ENCODE measurements at regions not wholly inside any gene's neighbourhood (a gene's known extent, or its start where the extent isn't known, plus 50 kb on each side); places are given as distances from the start of the nearest gene placed in this dataset.

- TF ChIP-seq, protein P1, sequence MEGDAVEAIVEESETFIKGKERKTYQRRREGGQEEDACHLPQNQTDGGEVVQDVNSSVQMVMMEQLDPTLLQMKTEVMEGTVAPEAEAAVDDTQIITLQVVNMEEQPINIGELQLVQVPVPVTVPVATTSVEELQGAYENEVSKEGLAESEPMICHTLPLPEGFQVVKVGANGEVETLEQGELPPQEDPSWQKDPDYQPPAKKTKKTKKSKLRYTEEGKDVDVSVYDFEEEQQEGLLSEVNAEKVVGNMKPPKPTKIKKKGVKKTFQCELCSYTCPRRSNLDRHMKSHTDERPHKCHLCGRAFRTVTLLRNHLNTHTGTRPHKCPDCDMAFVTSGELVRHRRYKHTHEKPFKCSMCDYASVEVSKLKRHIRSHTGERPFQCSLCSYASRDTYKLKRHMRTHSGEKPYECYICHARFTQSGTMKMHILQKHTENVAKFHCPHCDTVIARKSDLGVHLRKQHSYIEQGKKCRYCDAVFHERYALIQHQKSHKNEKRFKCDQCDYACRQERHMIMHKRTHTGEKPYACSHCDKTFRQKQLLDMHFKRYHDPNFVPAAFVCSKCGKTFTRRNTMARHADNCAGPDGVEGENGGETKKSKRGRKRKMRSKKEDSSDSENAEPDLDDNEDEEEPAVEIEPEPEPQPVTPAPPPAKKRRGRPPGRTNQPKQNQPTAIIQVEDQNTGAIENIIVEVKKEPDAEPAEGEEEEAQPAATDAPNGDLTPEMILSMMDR (IDR thresholded peaks at IDR 0.05), result no peak
- DNase-seq, result no peak
- Mint-ChIP-seq H3K9me3 (no peaks in the 10 kb centered on the region; the same call in 1 of the 2 replicates), H3K27me3 (ENCODE audit: insufficient read depth) (peaks cover 33% of the 10 kb centered on the region; the same call in 1 of the 2 replicates), H3K4me1 (ENCODE audit: low read depth) (peaks cover 20% of the 10 kb centered on the region), H3K36me3 (ENCODE audit: low read depth) (no peaks in the 10 kb centered on the region), H3K4me3 (no peak overlapping the region), H3K27ac (no peak overlapping the region)
Observed at GRCh38 chr11:45386972-45387371, 100.8 kb upstream of the SYT13 start.

DNA sequence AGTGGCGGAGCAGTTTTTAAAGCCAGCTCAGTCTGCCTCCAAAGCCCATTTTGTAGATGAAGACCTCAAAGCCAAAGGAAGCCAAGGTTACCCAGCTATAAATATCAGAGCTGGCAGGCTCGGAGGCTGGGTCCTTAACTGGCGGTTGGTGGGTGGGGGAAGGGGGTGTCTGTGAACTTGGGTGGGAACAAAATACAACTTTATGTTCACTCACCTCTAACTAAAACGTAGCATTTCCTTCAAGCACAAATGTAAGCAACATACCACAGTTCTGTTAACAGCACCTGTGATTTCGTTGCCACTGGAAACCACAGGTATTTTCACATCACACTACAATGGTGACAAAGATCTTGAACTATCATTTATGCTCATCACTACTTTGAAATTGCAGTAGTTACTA lies 99.7 kb upstream of the SYT13 start:
- H3K27me3 Mint-ChIP-seq (ENCODE audit: insufficient read depth), result peaks cover 43% of the 10 kb centered on the region
- no peaks in the 10 kb centered on the region; the same call in 1 of the 2 replicates for H3K9me3 Mint-ChIP-seq
- no peak overlapping the region for H3K4me3 Mint-ChIP-seq
- no peak overlapping the region for H3K27ac Mint-ChIP-seq
- no peaks in the 10 kb centered on the region for H3K36me3 Mint-ChIP-seq (ENCODE audit: low read depth)
- H3K4me1 Mint-ChIP-seq (ENCODE audit: low read depth), result peaks cover 20% of the 10 kb centered on the region
- TF ChIP-seq, protein P1 (IDR thresholded peaks at IDR 0.05), result no peak
- DNase-seq, result no peak

GRCh38 chr11:45385423-45385822 lies 99.3 kb upstream of the SYT13 start:
- no peak for DNase-seq
- H3K4me1 Mint-ChIP-seq (ENCODE audit: low read depth), result peaks cover 20% of the 10 kb centered on the region
- TF ChIP-seq, protein P1 (IDR thresholded peaks at IDR 0.05), result no peak
- H3K27me3 Mint-ChIP-seq (ENCODE audit: insufficient read depth), result peaks cover 41% of the 10 kb centered on the region
- no peaks in the 10 kb centered on the region for H3K36me3 Mint-ChIP-seq (ENCODE audit: low read depth)
- H3K4me3 Mint-ChIP-seq, result no peak overlapping the region
- no peak overlapping the region for H3K27ac Mint-ChIP-seq
- H3K9me3 Mint-ChIP-seq, result no peaks in the 10 kb centered on the region; the same call in 1 of the 2 replicates

DNA sequence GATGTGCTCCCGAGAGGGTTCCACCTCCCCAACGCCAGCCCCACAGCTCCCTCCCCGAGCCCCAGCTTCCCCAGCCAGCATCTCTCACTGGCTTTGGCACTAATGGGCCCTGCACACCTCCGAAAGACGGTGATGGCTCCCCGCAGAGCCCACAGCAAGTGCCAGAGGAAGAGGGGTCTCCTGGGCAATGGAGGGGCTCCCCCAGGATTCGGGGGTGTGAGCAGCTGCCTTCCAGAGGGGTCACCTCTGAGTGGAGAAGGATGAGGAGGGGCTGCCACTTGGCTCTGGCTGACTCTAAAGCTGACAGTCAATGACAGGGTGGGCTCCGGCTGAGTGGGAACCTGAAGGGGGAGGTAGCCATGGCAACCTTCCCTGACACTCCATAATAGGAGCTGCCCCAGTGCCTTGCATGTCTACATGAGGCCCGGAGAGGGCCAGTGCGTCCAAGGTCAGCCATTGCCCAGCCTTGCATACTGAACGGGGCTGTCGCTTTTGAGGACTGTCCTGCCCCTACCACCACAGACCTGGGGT lies 98.6 kb upstream of the SYT13 start:
- no peak overlapping the region for H3K27ac Mint-ChIP-seq
- TF ChIP-seq, protein P1 (IDR thresholded peaks at IDR 0.05), result no peak
- no peak overlapping the region for H3K4me3 Mint-ChIP-seq
- no peaks in the 10 kb centered on the region; the same call in 1 of the 2 replicates for H3K9me3 Mint-ChIP-seq
- peaks cover 42% of the 10 kb centered on the region for H3K27me3 Mint-ChIP-seq (ENCODE audit: insufficient read depth)
- DNase-seq, result no peak
- H3K36me3 Mint-ChIP-seq (ENCODE audit: low read depth), result no peaks in the 10 kb centered on the region
- H3K4me1 Mint-ChIP-seq (ENCODE audit: low read depth), result peaks cover 20% of the 10 kb centered on the region

GRCh38 chr11:45384016-45384415 lies 97.9 kb upstream of the SYT13 start:
- Mint-ChIP-seq H3K9me3 (no peaks in the 10 kb centered on the region; the same call in 1 of the 2 replicates), H3K27ac (no peak overlapping the region), H3K36me3 (ENCODE audit: low read depth) (no peaks in the 10 kb centered on the region), H3K4me1 (ENCODE audit: low read depth) (peaks cover 20% of the 10 kb centered on the region), H3K27me3 (ENCODE audit: insufficient read depth) (peaks cover 38% of the 10 kb centered on the region), H3K4me3 (no peak overlapping the region)
- no peak for DNase-seq
- TF ChIP-seq, protein P1 (IDR thresholded peaks at IDR 0.05), result no peak

Measured in HFFc6 (cell line).